GM12891 (cell line): ENCODE measurements at regions not wholly inside any gene's neighbourhood (a gene's known extent, or its start where the extent isn't known, plus 50 kb on each side); places are given as distances from the start of the nearest gene placed in this dataset.

Experiments used
- POLR2A ChIP-seq: IDR thresholded peaks from 2 replicates; pipeline ENCODE4 v1.6.1; 2011; ENCODE audit warnings: low read depth, low read length, control low read depth
- POLR2AphosphoS5 ChIP-seq: IDR thresholded peaks from 2 replicates; pipeline ENCODE4 v1.6.1; 2011; ENCODE audit warnings: low read depth, low read length, control low read depth
- SPI1 ChIP-seq: IDR thresholded peaks from 2 replicates; pipeline ENCODE4 v1.6.1; 2011; ENCODE audit warnings: low read depth, low read length, control low read depth
- TAF1 ChIP-seq: IDR thresholded peaks from 2 replicates; pipeline ENCODE4 v1.6.1; 2011; ENCODE audit warnings: low read depth, low read length, control low read depth

- TF ChIP-seq POLR2A (no peak), TAF1 (no peak), SPI1 (no peak), POLR2AphosphoS5 (no peak)
Measured at GRCh38 chr7:155162422-155162821, 92.3 kb downstream of the HTR5A start.
